Kidney (tissue), 13 donors: ENCODE measurements at regions not wholly inside any gene's neighbourhood (a gene's known extent, or its start where the extent isn't known, plus 50 kb on each side); places are given as distances from the start of the nearest gene placed in this dataset.
A peak's percentile ranks its signal among the peaks of the same experiment; 100 is the strongest.

Experiments
- DNase-seq, 5 donors: peaks; one replicate each; pipeline ENCODE4 v3.0.0-alpha.2; 2013 to 2020
- FAIRE-seq: peaks from 2 replicates; lab custom pipeline; 2012; peaks lifted over from hg19 to GRCh38; lab: Jason Lieb, UNC
- H3K27ac ChIP-seq, 2 donors: one replicate each; pipeline ENCODE4 v1.7.0; 2013; ENCODE audit warnings: low read depth in 2 of 2, low read length in 2 of 2, inconsistent platforms in 1 of 2
- H3K27me3 ChIP-seq: one replicate; pipeline ENCODE4 v1.7.1; 2013; ENCODE audit warnings: low read length, inconsistent platforms; ENCODE audit not compliant: control insufficient read depth, insufficient read depth
- H3K36me3 ChIP-seq, 3 donors: one replicate each; pipeline versions ENCODE4 v1.7.0 to v1.7.1; 2013; ENCODE audit warnings: low read length in 3 of 3, control low read depth in 1 of 3, inconsistent platforms in 1 of 3; ENCODE audit not compliant: insufficient read depth in 3 of 3, control insufficient read depth in 2 of 3
- H3K4me1 ChIP-seq, 3 donors: one replicate each; pipeline versions ENCODE4 v1.7.0 to v1.7.1; 2013; ENCODE audit warnings: low read length in 3 of 3, inconsistent platforms in 1 of 3, low read depth in 1 of 3; ENCODE audit not compliant: control insufficient read depth in 2 of 3, insufficient read depth in 2 of 3
- H3K4me3 ChIP-seq, 3 donors: one replicate each; pipeline versions ENCODE4 v1.7.0 to v1.8.1; 2013; ENCODE audit warnings: low read length in 3 of 3, control low read depth in 1 of 3, inconsistent platforms in 1 of 3
- H3K9ac ChIP-seq, 3 donors: one replicate each; pipeline versions ENCODE4 v1.7.0 to v1.7.1; 2013; ENCODE audit warnings: low read length in 3 of 3, control low read depth in 1 of 3, inconsistent platforms in 1 of 3
- H3K9me3 ChIP-seq, 3 donors: one replicate each; pipeline versions ENCODE4 v1.7.0 to v1.7.1; 2013; ENCODE audit warnings: low read length in 3 of 3, control low read depth in 1 of 3, inconsistent platforms in 1 of 3; ENCODE audit not compliant: control insufficient read depth in 2 of 3, insufficient read depth in 1 of 3
- CTCF ChIP-seq: IDR thresholded peaks from 3 replicates; pipeline ENCODE4 v1.5.1; 2012; ENCODE audit warnings: mild to moderate bottlenecking, moderate library complexity, borderline replicate concordance; ENCODE audit not compliant: insufficient read depth; ENCODE audit errors: extremely low read depth
- intact Hi-C: fragments of 100-400 bp; cut with DNase I; formaldehyde crosslinking; loops from one replicate; pipeline ENCODE4 v1.11.1; 2022
- donor health status: control.
- donor health status: control.
- donor health status: control.
- donor health status: control.
- donor health status: control.
- donor health status: DM: yes; HTN: yes; CAD: no.
- donor health status: Normal renal cell carcinoma (clear cell type).

- TF ChIP-seq CTCF = no peak
- peak in 1 of 5 donors; percentile 60 for DNase-seq
- intact Hi-C loops = no loop called here
- Histone ChIP-seq H3K9ac (no peak overlapping the region), H3K4me3 (no peak overlapping the region), H3K4me1 (peaks cover 0 to 3% (median 3%) of the 10 kb centered on the region in 3 donors), H3K27ac (no peak overlapping the region), H3K36me3 (no peaks in the 10 kb centered on the region), H3K9me3 (no peaks in the 10 kb centered on the region), H3K27me3 (no peaks in the 10 kb centered on the region)
- no peak for FAIRE-seq
Measured at GRCh38 chr5:1704266-1704665, 95.4 kb downstream of the MRPL36 start.

- H3K27me3 ChIP-seq = no peaks in the 10 kb centered on the region
- H3K4me1 ChIP-seq = no peaks in the 10 kb centered on the region
- H3K36me3 ChIP-seq = no peaks in the 10 kb centered on the region
- intact Hi-C loops = no loop called here
- H3K27ac ChIP-seq = no peak overlapping the region
- peak in 1 of 5 donors; percentile 59 for DNase-seq
- no peak overlapping the region for H3K9ac ChIP-seq
- no peaks in the 10 kb centered on the region for H3K9me3 ChIP-seq
- no peak for FAIRE-seq
- TF ChIP-seq CTCF = no peak
- no peak overlapping the region for H3K4me3 ChIP-seq
Measured at GRCh38 chr5:1703352-1704050, 96.1 kb downstream of the MRPL36 start.

- DNase-seq (no peak), FAIRE-seq (no peak)
- Histone ChIP-seq H3K36me3 (no peaks in the 10 kb centered on the region), H3K27me3 (no peaks in the 10 kb centered on the region), H3K27ac (no peak overlapping the region), H3K4me1 (no peaks in the 10 kb centered on the region), H3K9me3 (no peaks in the 10 kb centered on the region), H3K9ac (no peak overlapping the region), H3K4me3 (no peak overlapping the region)
- intact Hi-C loops = no loop called here
- TF ChIP-seq CTCF = no peak
Measured at GRCh38 chr5:1702318-1702717, 97.3 kb downstream of the MRPL36 start.

GRCh38 chr5:1701884-1702283, 97.8 kb downstream of the MRPL36 start:
- H3K27ac ChIP-seq = no peak overlapping the region
- no peak for FAIRE-seq
- intact Hi-C loops = no loop called here
- no peak overlapping the region for H3K9ac ChIP-seq
- DNase-seq = no peak
- TF ChIP-seq CTCF = no peak
- no peak overlapping the region for H3K4me3 ChIP-seq
- no peaks in the 10 kb centered on the region for H3K36me3 ChIP-seq
- H3K27me3 ChIP-seq = no peaks in the 10 kb centered on the region
- H3K4me1 ChIP-seq = no peaks in the 10 kb centered on the region
- no peaks in the 10 kb centered on the region for H3K9me3 ChIP-seq
